Mesendoderm (in vitro differentiated cells): ENCODE measurements at regions not wholly inside any gene's neighbourhood (a gene's known extent, or its start where the extent isn't known, plus 50 kb on each side); places are given as distances from the start of the nearest gene placed in this dataset.

ENCODE experiments used
- DNase-seq: peaks from one replicate; pipeline ENCODE4 v3.0.0; 2013
- H2AK5ac ChIP-seq: 2 replicates; pipeline ENCODE4 v1.6.1; 2013; ENCODE audit warnings: low read length, inconsistent platforms
- H2BK120ac ChIP-seq: 2 replicates; pipeline ENCODE4 v1.6.1; 2013; ENCODE audit warnings: low read depth, mild to moderate bottlenecking, low read length, moderate library complexity, mixed read lengths
- H2BK15ac ChIP-seq: replicated peaks from 2 replicates; pipeline ENCODE4 v1.6.1; 2013; ENCODE audit warnings: low read depth, mild to moderate bottlenecking, moderate library complexity
- H2BK5ac ChIP-seq: 2 replicates; pipeline ENCODE4 v1.6.1; 2013; ENCODE audit warnings: low read length, inconsistent platforms
- H3K18ac ChIP-seq: 2 replicates; pipeline ENCODE4 v1.6.1; 2013; ENCODE audit warnings: mild to moderate bottlenecking, low read length, mixed read lengths
- H3K23ac ChIP-seq: one replicate; pipeline ENCODE4 v1.6.1; 2013; ENCODE audit warnings: low read length
- H3K27ac ChIP-seq: 2 replicates; pipeline ENCODE4 v1.5.1; 2013; ENCODE audit warnings: low read depth, mild to moderate bottlenecking, inconsistent platforms, low read length, moderate library complexity
- H3K27me3 ChIP-seq: 2 replicates; pipeline ENCODE4 v1.6.1; 2013; ENCODE audit warnings: low read length, control low read depth, mild to moderate bottlenecking, inconsistent platforms; ENCODE audit not compliant: insufficient read depth, poor library complexity
- H3K36me3 ChIP-seq: 2 replicates; pipeline ENCODE4 v1.6.1; 2013; ENCODE audit warnings: low read length, inconsistent platforms; ENCODE audit not compliant: control insufficient read depth, insufficient read depth
- H3K4ac ChIP-seq: one replicate; pipeline ENCODE4 v1.6.1; 2013; ENCODE audit warnings: low read depth, mild to moderate bottlenecking, low read length, moderate library complexity
- H3K4me1 ChIP-seq: 2 replicates; pipeline ENCODE4 v1.6.1; 2013; ENCODE audit warnings: low read depth, low read length, inconsistent platforms; ENCODE audit not compliant: control insufficient read depth
- H3K4me2 ChIP-seq: 2 replicates; pipeline ENCODE4 v1.6.1; 2013; ENCODE audit warnings: low read length
- H3K4me3 ChIP-seq: 2 replicates; pipeline ENCODE4 v1.5.1; 2013; ENCODE audit warnings: mild to moderate bottlenecking, low read length
- H3K56ac ChIP-seq: one replicate; pipeline ENCODE4 v1.6.1; 2013; ENCODE audit warnings: low read length
- H3K79me1 ChIP-seq: 2 replicates; pipeline ENCODE4 v1.6.1; 2013; ENCODE audit warnings: low read length, inconsistent platforms
- H3K79me2 ChIP-seq: 2 replicates; pipeline ENCODE4 v1.6.1; 2013; ENCODE audit warnings: mild to moderate bottlenecking, low read length; ENCODE audit not compliant: control insufficient read depth, insufficient read depth
- H3K9ac ChIP-seq: 2 replicates; pipeline ENCODE4 v1.6.1; 2013; ENCODE audit warnings: low read length, inconsistent platforms
- H4K5ac ChIP-seq: one replicate; pipeline ENCODE4 v1.6.1; 2013; ENCODE audit warnings: low read length
- H4K8ac ChIP-seq: one replicate; pipeline ENCODE4 v1.6.1; 2013; ENCODE audit warnings: low read depth, mild to moderate bottlenecking, control low read depth, low read length, moderate library complexity
- WGBS: extraction: QIAGEN DNeasy Blood & Tissue Kit; methylation state at CpG from one replicate; pipeline ENCODE4 v1.1.7; 2013; ENCODE audit warnings: low lambda C conversion rate, missing lambda C conversion rate; ENCODE audit not compliant: insufficient coverage; ENCODE audit errors: extremely low coverage; 5-methylcytosine and 5-hydroxymethylcytosine counted together

GRCh38 chr17:72236980-72237633 lies 116.3 kb downstream of the SOX9 start:
- H3K4me3 ChIP-seq, result no peak overlapping the region
- no peaks in the 10 kb centered on the region for H3K79me2 ChIP-seq
- no peak overlapping the region for H2BK120ac ChIP-seq
- H3K27me3 ChIP-seq, result no peaks in the 10 kb centered on the region
- H4K5ac ChIP-seq, result no peak overlapping the region
- DNase-seq, result no peak
- H2BK5ac ChIP-seq, result no peak overlapping the region
- H4K8ac ChIP-seq, result no peak overlapping the region
- no peak overlapping the region for H3K56ac ChIP-seq
- no peaks in the 10 kb centered on the region for H3K4me1 ChIP-seq
- H3K23ac ChIP-seq, result no peak overlapping the region
- no peaks in the 10 kb centered on the region for H3K79me1 ChIP-seq
- no peak overlapping the region for H2BK15ac ChIP-seq
- no peak overlapping the region for H2AK5ac ChIP-seq
- no peak overlapping the region for H3K18ac ChIP-seq
- no peak overlapping the region for H3K27ac ChIP-seq
- H3K9ac ChIP-seq, result no peak overlapping the region
- WGBS, result no CpG with 5 or more reads among the region's 13 CpGs
- no peak overlapping the region for H3K4ac ChIP-seq
- H3K36me3 ChIP-seq, result no peaks in the 10 kb centered on the region
- no peak overlapping the region for H3K4me2 ChIP-seq

DNA sequence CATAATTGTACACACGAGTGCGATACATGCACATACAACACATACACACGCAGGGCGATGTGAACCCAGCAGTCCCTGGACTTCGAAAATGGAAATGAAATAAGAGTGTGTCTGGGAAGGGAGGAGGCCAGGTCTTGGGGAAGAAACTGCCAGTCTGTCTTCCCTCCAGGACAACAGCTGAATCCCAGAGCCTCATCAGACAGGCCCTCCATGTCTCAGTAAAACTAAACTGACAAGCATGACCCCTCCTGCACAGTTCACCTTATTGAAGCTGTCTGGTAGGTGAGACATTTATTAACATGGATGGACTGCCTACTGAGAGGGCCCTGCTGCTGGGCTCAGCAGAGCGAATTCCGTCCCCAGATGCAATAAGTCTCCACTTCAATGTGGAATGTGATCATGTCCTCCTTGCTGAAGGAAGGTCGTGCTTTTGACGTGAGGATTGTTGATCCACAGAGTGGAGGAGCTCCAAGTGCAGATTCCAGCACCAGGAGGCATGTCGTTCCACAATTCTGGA lies 117.4 kb downstream of the SOX9 start:
- no peak overlapping the region for H2AK5ac ChIP-seq
- no peak overlapping the region for H3K27ac ChIP-seq
- H3K79me1 ChIP-seq, result no peaks in the 10 kb centered on the region
- H2BK5ac ChIP-seq, result no peak overlapping the region
- H3K4me2 ChIP-seq, result no peak overlapping the region
- H4K5ac ChIP-seq, result no peak overlapping the region
- H3K4me1 ChIP-seq, result no peaks in the 10 kb centered on the region
- H2BK15ac ChIP-seq, result no peak overlapping the region
- DNase-seq, result no peak
- no peaks in the 10 kb centered on the region for H3K79me2 ChIP-seq
- no peak overlapping the region for H4K8ac ChIP-seq
- no peaks in the 10 kb centered on the region for H3K27me3 ChIP-seq
- no peak overlapping the region for H3K9ac ChIP-seq
- H3K18ac ChIP-seq, result no peak overlapping the region
- H3K56ac ChIP-seq, result no peak overlapping the region
- H3K4ac ChIP-seq, result no peak overlapping the region
- no peak overlapping the region for H3K23ac ChIP-seq
- H2BK120ac ChIP-seq, result no peak overlapping the region
- H3K36me3 ChIP-seq, result no peaks in the 10 kb centered on the region
- no CpG with 5 or more reads among the region's 10 CpGs for WGBS
- H3K4me3 ChIP-seq, result no peak overlapping the region

GRCh38 chr17:72239548-72239947 lies 118.7 kb downstream of the SOX9 start:
- Histone ChIP-seq H3K4me3 (no peak overlapping the region), H3K79me1 (no peaks in the 10 kb centered on the region), H4K5ac (no peak overlapping the region), H3K27ac (no peak overlapping the region), H2BK5ac (no peak overlapping the region), H3K4me2 (no peak overlapping the region), H4K8ac (no peak overlapping the region), H3K4ac (no peak overlapping the region), H2AK5ac (no peak overlapping the region), H3K9ac (no peak overlapping the region), H2BK120ac (no peak overlapping the region), H3K36me3 (no peaks in the 10 kb centered on the region), H2BK15ac (no peak overlapping the region), H3K27me3 (no peaks in the 10 kb centered on the region), H3K23ac (no peak overlapping the region), H3K56ac (no peak overlapping the region), H3K4me1 (no peaks in the 10 kb centered on the region), H3K79me2 (no peaks in the 10 kb centered on the region), H3K18ac (no peak overlapping the region)
- WGBS, result no CpG with 5 or more reads among the region's 5 CpGs
- DNase-seq, result no peak

DNA sequence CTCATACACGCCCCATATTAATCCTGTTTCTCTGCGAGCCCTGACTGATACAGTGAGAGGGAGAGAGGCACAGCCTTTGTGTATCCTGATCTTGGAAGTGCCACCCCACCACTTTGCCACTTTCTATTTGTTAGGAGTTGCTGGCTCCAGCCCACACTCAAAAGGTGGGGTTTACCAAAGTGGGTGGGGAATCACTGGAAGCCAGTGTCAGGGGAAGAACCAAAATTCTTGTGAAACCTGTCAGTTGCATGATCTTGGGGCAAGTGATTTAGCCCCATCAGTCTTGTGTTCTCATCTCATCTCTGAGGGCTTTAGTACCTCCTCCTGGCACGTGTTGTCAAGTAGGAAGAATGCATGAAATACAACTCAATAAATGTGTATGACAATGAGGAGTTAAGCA lies 119.5 kb downstream of the SOX9 start:
- no peak overlapping the region for H3K4ac ChIP-seq
- H3K9ac ChIP-seq, result no peak overlapping the region
- DNase-seq, result no peak
- no peak overlapping the region for H3K4me2 ChIP-seq
- H2AK5ac ChIP-seq, result no peak overlapping the region
- no peaks in the 10 kb centered on the region for H3K36me3 ChIP-seq
- no peaks in the 10 kb centered on the region for H3K79me2 ChIP-seq
- no peak overlapping the region for H3K18ac ChIP-seq
- no CpG with 5 or more reads among the region's 3 CpGs for WGBS
- no peaks in the 10 kb centered on the region for H3K4me1 ChIP-seq
- no peak overlapping the region for H3K56ac ChIP-seq
- H3K23ac ChIP-seq, result no peak overlapping the region
- no peaks in the 10 kb centered on the region for H3K27me3 ChIP-seq
- H3K4me3 ChIP-seq, result no peak overlapping the region
- H4K5ac ChIP-seq, result no peak overlapping the region
- H3K79me1 ChIP-seq, result no peaks in the 10 kb centered on the region
- no peak overlapping the region for H2BK120ac ChIP-seq
- no peak overlapping the region for H2BK5ac ChIP-seq
- no peak overlapping the region for H2BK15ac ChIP-seq
- no peak overlapping the region for H4K8ac ChIP-seq
- no peak overlapping the region for H3K27ac ChIP-seq

DNA sequence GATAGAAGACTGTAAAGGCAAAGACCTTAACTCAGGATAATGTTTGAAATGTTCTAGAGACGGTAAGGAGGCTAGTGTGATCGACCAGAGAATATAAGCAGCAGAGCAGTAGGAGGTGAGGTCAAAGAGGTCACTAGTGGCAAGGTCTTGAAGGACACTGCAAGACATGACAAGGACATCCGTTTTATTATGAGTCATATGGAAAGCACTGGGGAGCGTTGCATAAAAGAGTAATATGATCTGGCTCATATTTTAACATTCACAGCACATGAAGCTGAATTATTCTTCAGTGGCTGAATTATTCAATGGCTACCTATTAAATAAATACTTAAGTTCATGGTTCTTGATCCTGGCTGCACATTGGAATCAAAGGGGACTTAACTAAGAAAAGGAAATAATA lies 123.7 kb downstream of the SOX9 start:
- Histone ChIP-seq H3K4me2 (no peak overlapping the region), H3K9ac (no peak overlapping the region), H4K5ac (no peak overlapping the region), H3K4me1 (no peaks in the 10 kb centered on the region), H4K8ac (no peak overlapping the region), H3K27ac (no peak overlapping the region), H3K36me3 (no peaks in the 10 kb centered on the region), H3K27me3 (no peaks in the 10 kb centered on the region), H2BK15ac (no peak overlapping the region), H2BK5ac (no peak overlapping the region), H3K79me2 (no peaks in the 10 kb centered on the region), H2BK120ac (no peak overlapping the region), H3K4me3 (no peak overlapping the region), H3K56ac (no peak overlapping the region), H3K23ac (no peak overlapping the region), H3K79me1 (no peaks in the 10 kb centered on the region), H3K18ac (no peak overlapping the region), H2AK5ac (no peak overlapping the region), H3K4ac (no peak overlapping the region)
- no CpG with 5 or more reads among the region's 4 CpGs for WGBS
- no peak for DNase-seq

- H3K79me1 ChIP-seq, result no peaks in the 10 kb centered on the region
- H4K5ac ChIP-seq, result no peak overlapping the region
- no peak overlapping the region for H3K18ac ChIP-seq
- no CpG with 5 or more reads among the region's 2 CpGs for WGBS
- H3K4me2 ChIP-seq, result no peak overlapping the region
- H3K9ac ChIP-seq, result no peak overlapping the region
- H3K27me3 ChIP-seq, result no peaks in the 10 kb centered on the region
- no peak overlapping the region for H3K27ac ChIP-seq
- no peak for DNase-seq
- no peak overlapping the region for H2BK5ac ChIP-seq
- H3K79me2 ChIP-seq, result no peaks in the 10 kb centered on the region
- no peak overlapping the region for H3K56ac ChIP-seq
- H4K8ac ChIP-seq, result no peak overlapping the region
- no peak overlapping the region for H2BK15ac ChIP-seq
- no peak overlapping the region for H3K4ac ChIP-seq
- H2BK120ac ChIP-seq, result no peak overlapping the region
- H2AK5ac ChIP-seq, result no peak overlapping the region
- H3K36me3 ChIP-seq, result no peaks in the 10 kb centered on the region
- no peak overlapping the region for H3K23ac ChIP-seq
- no peak overlapping the region for H3K4me3 ChIP-seq
- H3K4me1 ChIP-seq, result no peaks in the 10 kb centered on the region
These were observed 124.1 kb downstream of the SOX9 start for GRCh38 chr17:72244956-72245355.
